H1 (cell line): ENCODE measurements at regions not wholly inside any gene's neighbourhood (a gene's known extent, or its start where the extent isn't known, plus 50 kb on each side); places are given as distances from the start of the nearest gene placed in this dataset.

ENCODE experiments used
- CTCF ChIA-PET: fragments of 300-600 bp; sonication (Branson Sonifier 250); formaldehyde crosslinking; loops from one replicate; lab custom pipeline; 2021; ENCODE audit not compliant: partially characterized antibody; lab: Charles Lee
- POLR2A ChIA-PET: fragments of 300-600 bp; sonication (Branson Sonifier 250); formaldehyde crosslinking; loops from one replicate; lab custom pipeline; 2021; ENCODE audit warnings: inconsistent platforms; ENCODE audit not compliant: partially characterized antibody; lab: Charles Lee
- DNase-seq, 2 experiments: peaks; one replicate each; pipeline versions ENCODE4 v3.0.0 to v3.0.0-alpha.2; 2010 to 2022; ENCODE audit warnings: low spot score in 2 of 2, low read depth in 1 of 2, mixed read lengths in 1 of 2
- FAIRE-seq: peaks from 2 replicates; lab custom pipeline; 2011; peaks lifted over from hg19 to GRCh38; lab: Jason Lieb, UNC
- H2AFZ ChIP-seq: 2 replicates; pipeline ENCODE4 v1.8.1; 2012; ENCODE audit warnings: low read length, inconsistent platforms
- H2AK5ac ChIP-seq: 2 replicates; pipeline ENCODE4 v1.6.1; 2013; ENCODE audit warnings: low read depth, low read length
- H2BK120ac ChIP-seq: replicated peaks from 2 replicates; pipeline ENCODE3; 2013; ENCODE audit warnings: low read depth, low read length, inconsistent platforms
- H2BK12ac ChIP-seq: 2 replicates; pipeline ENCODE4 v1.6.1; 2013; ENCODE audit warnings: low read depth, low read length
- H2BK15ac ChIP-seq: 2 replicates; pipeline ENCODE4 v1.6.1; 2013; ENCODE audit warnings: low read length
- H2BK20ac ChIP-seq: 2 replicates; pipeline ENCODE4 v1.6.1; 2013; ENCODE audit warnings: low read length
- H2BK5ac ChIP-seq: 2 replicates; pipeline ENCODE4 v1.6.1; 2013; ENCODE audit warnings: low read depth, low read length
- H3K14ac ChIP-seq: 2 replicates; pipeline ENCODE4 v1.6.1; 2013; ENCODE audit warnings: inconsistent platforms; ENCODE audit not compliant: insufficient read length
- H3K18ac ChIP-seq: 2 replicates; pipeline ENCODE4 v1.6.1; 2013; ENCODE audit warnings: low read length; ENCODE audit errors: extremely low read depth
- H3K23ac ChIP-seq: 2 replicates; pipeline ENCODE4 v1.6.1; 2013; ENCODE audit warnings: inconsistent platforms; ENCODE audit not compliant: insufficient read length
- H3K23me2 ChIP-seq: 2 replicates; pipeline ENCODE4 v1.6.1; 2013; ENCODE audit warnings: low read depth, low read length
- H3K27ac ChIP-seq: 2 replicates; pipeline ENCODE4 v1.6.1; 2011; ENCODE audit warnings: low read depth, low read length, inconsistent platforms
- H3K27me3 ChIP-seq, 4 experiments: replicated peaks in 1 of 4; 1 replicate in 1 of 4; 2 replicates in 3 of 4; pipeline versions ENCODE4 v1.6.1 to v1.8.1; 2011 to 2013; ENCODE audit warnings: low read length in 3 of 4, mild to moderate bottlenecking in 3 of 4, inconsistent platforms in 2 of 4, mixed read lengths in 2 of 4, moderate library complexity in 1 of 4; ENCODE audit not compliant: control insufficient read depth in 3 of 4, insufficient read depth in 3 of 4; ENCODE audit errors: extremely low read depth in 1 of 4
- H3K36me3 ChIP-seq, 4 experiments: 2 replicates each; pipeline versions ENCODE4 v1.6.1 to v1.8.1; 2011 to 2013; ENCODE audit warnings: mild to moderate bottlenecking in 4 of 4, low read length in 3 of 4, moderate library complexity in 2 of 4, control low read depth in 1 of 4, inconsistent platforms in 1 of 4; ENCODE audit not compliant: insufficient read depth in 4 of 4, control insufficient read depth in 2 of 4
- H3K4ac ChIP-seq: replicated peaks from 2 replicates; pipeline ENCODE3; 2013; ENCODE audit warnings: low read length, low read depth, mixed read lengths, inconsistent platforms; ENCODE audit not compliant: insufficient read length
- H3K4me1 ChIP-seq, 4 experiments: replicated peaks in 1 of 4; 1 replicate in 1 of 4; 2 replicates in 3 of 4; pipeline versions ENCODE4 v1.6.1 to v1.8.1; 2011 to 2013; ENCODE audit warnings: low read length in 3 of 4, inconsistent platforms in 2 of 4, mixed read lengths in 1 of 4; ENCODE audit not compliant: insufficient read depth in 4 of 4, control insufficient read depth in 3 of 4
- H3K4me2 ChIP-seq, 2 experiments: 2 replicates each; pipeline versions ENCODE4 v1.6.1 to v1.8.1; 2011 to 2013; ENCODE audit warnings: low read depth in 2 of 2, low read length in 2 of 2, control low read depth in 1 of 2, inconsistent platforms in 1 of 2, mild to moderate bottlenecking in 1 of 2; ENCODE audit not compliant: insufficient read depth in 1 of 2
- H3K4me3 ChIP-seq, 4 experiments: fragments of 200-600, 300-600 bp in 1 of 4; sonication (generic), shearing (Covaris generic), sonication (Bioruptor Twin) in 1 of 4; 2 replicates each; pipeline versions ENCODE4 v1.5.1 to v1.8.1; 2011 to 2016; ENCODE audit warnings: low read length in 4 of 4, low read depth in 3 of 4, control low read depth in 2 of 4, inconsistent platforms in 2 of 4, mild to moderate bottlenecking in 2 of 4, mixed read lengths in 1 of 4, moderate library complexity in 1 of 4; ENCODE audit not compliant: insufficient read depth in 2 of 4; ENCODE audit errors: extremely low read depth in 1 of 4
- H3K56ac ChIP-seq: replicated peaks from 2 replicates; pipeline ENCODE3; 2013; ENCODE audit warnings: low read depth, mild to moderate bottlenecking, mixed read lengths, low read length, inconsistent platforms; ENCODE audit not compliant: insufficient read length
- H3K79me1 ChIP-seq: 2 replicates; pipeline ENCODE4 v1.6.1; 2013; ENCODE audit warnings: low read depth, low read length, control low read depth
- H3K79me2 ChIP-seq, 2 experiments: 2 replicates each; pipeline versions ENCODE4 v1.6.1 to v1.8.1; 2012 to 2013; ENCODE audit warnings: low read length in 2 of 2, mild to moderate bottlenecking in 2 of 2, inconsistent platforms in 1 of 2; ENCODE audit not compliant: insufficient read depth in 2 of 2, control insufficient read depth in 1 of 2
- H3K9ac ChIP-seq, 4 experiments: replicated peaks in 1 of 4; 1 replicate in 1 of 4; 2 replicates in 3 of 4; pipeline versions ENCODE4 v1.6.1 to v1.8.1; 2011 to 2013; ENCODE audit warnings: low read depth in 3 of 4, low read length in 3 of 4, control low read depth in 2 of 4, mild to moderate bottlenecking in 2 of 4, moderate library complexity in 2 of 4, inconsistent platforms in 1 of 4; ENCODE audit errors: extremely low read depth in 1 of 4
- H3K9me3 ChIP-seq, 2 experiments: 2 replicates each; pipeline versions ENCODE4 v1.6.1 to v1.8.1; 2012 to 2013; ENCODE audit warnings: mild to moderate bottlenecking in 2 of 2, moderate library complexity in 2 of 2, control low read depth in 1 of 2, inconsistent platforms in 1 of 2, low read depth in 1 of 2, low read length in 1 of 2, mixed read lengths in 1 of 2; ENCODE audit not compliant: insufficient read depth in 2 of 2
- H4K20me1 ChIP-seq, 2 experiments: replicated peaks in 1 of 2; 2 replicates each; pipeline versions ENCODE3 to v1.8.1; 2011 to 2013; ENCODE audit warnings: inconsistent platforms in 2 of 2, low read length in 2 of 2, mild to moderate bottlenecking in 1 of 2; ENCODE audit not compliant: insufficient read depth in 2 of 2, control insufficient read depth in 1 of 2
- H4K5ac ChIP-seq: 2 replicates; pipeline ENCODE4 v1.6.1; 2013; ENCODE audit warnings: low read length, low read depth, mixed read lengths, inconsistent platforms; ENCODE audit not compliant: insufficient read length
- H4K8ac ChIP-seq: 2 replicates; pipeline ENCODE4 v1.8.0; 2013; ENCODE audit warnings: mild to moderate bottlenecking, moderate library complexity, low read length, inconsistent platforms; ENCODE audit not compliant: insufficient read depth; ENCODE audit errors: extremely low read depth
- H4K91ac ChIP-seq: replicated peaks from 2 replicates; pipeline ENCODE3; 2013; ENCODE audit warnings: low read length, mixed read lengths, inconsistent platforms; ENCODE audit not compliant: insufficient read length
- ATF2 ChIP-seq: IDR thresholded peaks from 2 replicates; pipeline ENCODE4 v1.6.1; 2012; ENCODE audit warnings: low read length, inconsistent platforms
- BRCA1 ChIP-seq: IDR thresholded peaks from 2 replicates; pipeline ENCODE4 v1.6.1; 2012; ENCODE audit warnings: low read depth, low read length, improper control_type of control experiment
- CTCF ChIP-seq, 3 experiments: IDR thresholded peaks; 1 replicate in 2 of 3; 2 replicates in 1 of 3; pipeline versions ENCODE4 v1.5.1 to v1.6.1; 2011; ENCODE audit warnings: low read length in 3 of 3, mild to moderate bottlenecking in 3 of 3, inconsistent platforms in 2 of 3, low read depth in 1 of 3, moderate library complexity in 1 of 3; ENCODE audit not compliant: insufficient read depth in 1 of 3; ENCODE audit errors: control extremely low read depth in 1 of 3
- SRF ChIP-seq: IDR thresholded peaks from 2 replicates; pipeline ENCODE4 v1.6.1; 2011; ENCODE audit warnings: mild to moderate bottlenecking, low read depth, low read length, moderate library complexity
- WGBS, 2 experiments: shearing (Covaris generic) in 1 of 2; methylation state at CpG; one replicate each; pipeline versions ENCODE4 v1.1.6 to v1.1.7; 2013 to 2015; ENCODE audit warnings: low lambda C conversion rate in 2 of 2, mixed read lengths in 2 of 2, inconsistent platforms in 1 of 2, low coverage in 1 of 2, missing lambda C conversion rate in 1 of 2; ENCODE audit not compliant: insufficient replicate concordance in 2 of 2, insufficient coverage in 1 of 2, insufficient read length in 1 of 2; ENCODE audit errors: extremely low coverage in 1 of 2, missing lambda C conversion rate in 1 of 2; 5-methylcytosine and 5-hydroxymethylcytosine counted together

- H3K9ac ChIP-seq: no peak overlapping the region
- no peak for DNase-seq
- no peaks in the 10 kb centered on the region for H3K23me2 ChIP-seq
- H2AFZ ChIP-seq: no peak overlapping the region
- H4K8ac ChIP-seq: no peak overlapping the region
- 49% methylated on average over 2 of the region's 2 CpGs; no CpG with 5 or more reads in 1 of the 2 experiments for WGBS, 2 experiments
- TF ChIP-seq BRCA1: no peak
- no peak for TF ChIP-seq ATF2
- no peak for TF ChIP-seq SRF
- TF ChIP-seq CTCF (IDR thresholded peaks at IDR 0.05; ENCODE audit: control extremely low read depth in 1 of 3, insufficient read depth in 1 of 3, low read depth in 1 of 3, low read length in 3 of 3): no peak
- H2BK15ac ChIP-seq: no peak overlapping the region
- H3K4me1 ChIP-seq: no peaks in the 10 kb centered on the region; a peak in 1 of 7 replicates
- H2BK12ac ChIP-seq: no peak overlapping the region
- no peak overlapping the region for H2AK5ac ChIP-seq
- no peaks in the 10 kb centered on the region for H3K36me3 ChIP-seq
- H2BK5ac ChIP-seq: no peak overlapping the region
- no peak for FAIRE-seq
- H4K20me1 ChIP-seq: no peaks in the 10 kb centered on the region
- H3K27me3 ChIP-seq: no peaks in the 10 kb centered on the region
- H2BK20ac ChIP-seq: no peak overlapping the region
- POLR2A ChIA-PET: no interaction called here
- H3K79me2 ChIP-seq: no peaks in the 10 kb centered on the region
- no peak overlapping the region for H3K56ac ChIP-seq
- no peak overlapping the region for H3K4me2 ChIP-seq
- no peak overlapping the region for H3K4me3 ChIP-seq
- CTCF ChIA-PET: interaction anchor here (0.6 kb wide), 1 partner anchor 727 kb away, joined by 3 read pairs; no protein-coding TSS in a partner anchor
- no peak overlapping the region for H4K91ac ChIP-seq
- H3K27ac ChIP-seq: no peak overlapping the region
- no peak overlapping the region for H4K5ac ChIP-seq
- no peak overlapping the region for H3K18ac ChIP-seq
- no peaks in the 10 kb centered on the region for H3K9me3 ChIP-seq
- H3K14ac ChIP-seq: no peak overlapping the region
- no peak overlapping the region for H3K23ac ChIP-seq
- H2BK120ac ChIP-seq: no peak overlapping the region
- no peaks in the 10 kb centered on the region for H3K79me1 ChIP-seq
- H3K4ac ChIP-seq: no peak overlapping the region
Observed at GRCh38 chr5:162289489-162289888, 221.9 kb downstream of the GABRG2 start.
